Non-pigmented ciliary epithelial cell (primary cell): ENCODE measurements at regions not wholly inside any gene's neighbourhood (a gene's known extent, or its start where the extent isn't known, plus 50 kb on each side); places are given as distances from the start of the nearest gene placed in this dataset.
"Not testable (repeated sequence)": the region's sequence is repeated elsewhere in the genome, so short reads cannot be mapped to it uniquely, and the experiment has no call there.

Source experiments
- DNase-seq: peaks from one replicate; pipeline ENCODE4 v3.0.0-alpha.2; 2010; ENCODE audit warnings: low read depth

DNA sequence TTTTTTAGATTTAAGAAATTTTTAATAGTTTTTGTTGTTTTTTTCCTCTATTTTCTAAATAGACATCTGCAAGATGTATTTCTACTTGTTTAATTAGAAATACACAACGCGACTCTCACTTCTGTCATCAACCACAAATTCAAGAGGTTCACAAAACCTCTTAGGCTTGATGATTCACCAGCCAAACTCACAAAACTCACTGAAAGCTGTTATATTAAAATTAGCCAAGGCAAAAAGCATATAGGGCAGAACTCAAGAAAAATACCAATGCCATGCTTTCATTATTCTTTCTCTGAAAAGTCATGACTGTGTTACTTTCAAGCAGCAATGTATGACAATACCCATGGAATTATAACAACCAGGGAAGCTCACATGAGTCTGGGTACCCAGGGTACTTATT, 487.0 kb upstream of the RGS18 start:
- peak; percentile 9 for DNase-seq

DNA sequence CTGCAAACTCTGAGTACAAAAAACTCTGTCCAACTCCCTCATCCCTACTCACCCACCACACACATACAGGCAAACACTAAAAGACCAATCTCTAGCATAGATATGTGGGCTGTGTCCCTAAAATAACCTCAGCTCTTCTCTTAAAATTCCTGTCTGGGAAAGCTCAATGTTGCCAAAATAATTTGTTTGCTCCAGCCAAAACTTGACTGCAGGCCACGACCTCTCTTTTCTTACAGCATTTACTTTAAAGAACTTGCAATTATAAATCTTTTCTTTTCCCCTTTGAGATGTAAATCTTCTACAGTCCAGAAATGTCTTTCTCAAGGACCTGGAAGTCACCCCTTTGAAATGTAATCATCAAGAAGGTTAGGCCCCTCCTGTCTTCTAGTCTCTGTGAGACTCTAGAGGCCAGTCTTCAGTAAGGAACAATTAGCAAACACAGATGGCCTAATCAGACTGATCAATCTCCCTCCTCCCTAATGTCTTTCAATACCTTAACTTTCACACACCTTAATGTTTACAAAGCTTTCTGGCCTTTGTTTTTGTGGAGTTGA, 483.6 kb upstream of the RGS18 start:
- DNase-seq, result no peak

DNA sequence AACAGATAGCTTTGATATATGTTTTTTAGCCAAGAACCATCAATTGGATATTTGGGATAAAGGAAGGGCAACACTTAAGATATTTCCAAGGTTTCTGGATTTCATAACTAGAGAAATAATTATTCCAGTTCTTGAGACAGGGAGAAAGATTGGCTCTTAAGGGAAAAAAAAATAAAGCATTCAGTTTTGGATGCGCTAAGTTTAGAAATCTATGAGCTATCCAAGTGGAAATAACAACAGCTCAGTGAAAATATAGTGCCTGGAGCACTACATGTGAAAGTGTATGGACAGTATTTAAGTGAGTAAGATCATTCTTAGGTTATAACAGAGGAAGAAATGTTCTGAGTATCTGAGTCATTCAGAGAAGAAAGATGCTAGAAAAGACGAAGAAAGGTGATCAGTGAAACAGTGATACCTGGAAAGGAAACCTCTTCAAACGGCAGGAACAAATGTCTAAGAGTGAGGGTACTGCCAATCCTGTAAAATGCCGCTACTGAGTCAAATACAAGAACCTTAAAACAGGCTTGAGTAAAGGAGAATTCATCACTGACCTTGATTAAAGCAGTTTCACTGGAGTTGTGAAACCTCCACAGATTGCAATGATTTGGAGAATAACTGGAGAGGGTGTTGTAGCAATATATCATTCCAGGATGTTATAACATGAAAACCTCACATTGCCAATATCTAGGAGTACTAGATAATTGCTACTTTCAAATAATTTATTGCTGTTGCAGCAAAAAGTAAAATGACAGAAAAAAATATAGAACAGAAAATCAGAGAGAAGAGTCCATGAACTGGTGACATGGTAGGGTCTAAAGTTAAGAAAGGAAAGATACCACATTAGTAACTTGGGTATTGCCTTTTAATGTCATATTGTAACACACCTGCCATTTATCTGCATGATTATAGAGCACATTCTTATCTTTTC, 482.1 kb upstream of the RGS18 start:
- DNase-seq, result no peak

DNA sequence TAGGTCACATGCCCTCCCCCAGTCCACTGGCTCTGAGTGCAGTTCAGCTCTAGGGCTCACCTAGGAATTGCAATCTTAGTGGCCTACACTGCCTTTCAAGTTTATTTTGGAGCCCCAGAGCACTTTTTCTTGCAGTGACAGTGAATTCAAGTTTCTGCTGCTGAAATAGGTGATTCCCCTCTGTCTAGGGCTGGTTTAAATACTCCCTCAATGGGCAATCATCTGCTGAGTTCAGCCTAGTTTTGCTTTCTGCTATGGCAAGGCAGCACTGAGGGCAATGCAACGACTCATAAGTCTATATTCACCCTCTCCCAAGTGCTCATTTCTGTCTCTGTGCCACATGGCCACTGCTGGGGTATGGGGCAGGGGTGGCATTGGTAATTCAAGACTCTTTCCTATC, 472.6 kb upstream of the RGS18 start:
- DNase-seq, result no peak

DNA sequence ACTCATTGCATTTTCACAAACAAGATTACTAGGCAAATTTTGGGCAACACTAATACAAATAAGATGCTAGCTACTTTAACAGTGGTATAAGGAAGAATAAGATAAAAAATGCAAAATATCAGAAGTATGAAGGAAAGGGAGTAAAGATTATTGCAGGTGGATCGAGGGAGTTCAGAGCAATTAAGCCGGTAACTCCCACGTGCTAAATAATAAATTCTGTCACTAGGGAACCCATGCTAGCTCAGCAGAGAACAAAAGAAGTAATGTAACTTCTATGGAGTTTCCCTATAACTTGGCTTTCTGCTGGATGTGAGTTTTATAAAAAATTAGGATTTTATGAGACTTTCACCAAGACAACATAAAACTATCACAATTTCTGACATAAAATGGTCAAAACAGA, 470.5 kb upstream of the RGS18 start:
- DNase-seq, result no peak

DNA sequence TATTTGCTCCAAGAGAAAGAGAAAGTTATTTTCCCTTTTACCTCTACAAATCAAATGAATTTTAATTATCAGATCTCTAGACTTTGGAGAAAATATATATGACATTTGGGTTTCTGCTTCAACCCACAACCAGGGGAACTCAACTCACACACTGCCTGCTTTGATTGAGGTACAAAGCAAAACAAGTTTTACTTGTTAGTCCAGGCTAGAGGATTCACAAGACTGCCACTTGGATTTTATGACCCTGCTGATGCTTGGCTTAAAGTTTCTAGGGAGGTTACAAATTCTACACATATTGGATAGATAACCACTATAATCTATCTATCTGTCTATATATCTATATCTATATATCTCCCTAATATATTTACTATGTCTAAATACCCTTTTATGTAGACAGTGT, 467.3 kb upstream of the RGS18 start:
- no peak for DNase-seq

DNA sequence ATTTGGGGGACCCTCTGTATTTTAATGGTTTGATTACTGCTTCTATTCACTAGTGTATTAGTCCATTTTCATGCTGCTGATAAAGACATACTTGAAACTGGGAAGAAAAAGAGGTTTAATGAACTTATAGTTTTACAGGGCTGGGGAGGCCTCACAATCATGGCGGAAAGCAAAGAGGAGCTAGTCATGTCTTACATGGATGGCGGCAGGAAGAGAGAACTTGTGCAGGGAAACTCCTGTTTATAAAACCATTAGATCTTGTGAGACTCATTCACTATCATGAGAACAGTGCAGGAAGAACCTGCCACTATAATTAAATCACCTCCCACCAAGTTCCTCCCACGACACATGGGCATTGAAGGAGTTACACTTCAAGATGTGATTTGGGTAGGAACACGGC, 464.5 kb upstream of the RGS18 start:
- no peak for DNase-seq

DNA sequence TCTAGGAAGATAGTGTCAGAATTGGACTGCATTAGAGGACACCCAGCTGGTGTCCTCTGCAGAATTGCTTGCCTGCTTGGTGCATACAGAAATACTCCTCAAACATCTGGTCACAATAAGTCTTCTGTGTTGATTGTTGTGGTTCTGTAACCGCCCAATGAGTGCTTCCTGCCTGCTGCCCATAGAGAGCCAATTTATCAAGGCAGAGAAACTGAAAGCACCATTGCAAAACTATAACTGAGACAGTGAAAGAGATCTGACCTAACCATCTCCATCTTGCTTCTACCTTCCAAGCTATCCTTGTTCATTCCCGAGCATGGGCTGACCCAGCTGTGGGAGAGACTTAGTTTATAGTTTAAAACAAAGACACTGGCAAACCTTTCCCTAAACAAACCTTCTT, 462.4 kb upstream of the RGS18 start:
- DNase-seq, result no peak

DNA sequence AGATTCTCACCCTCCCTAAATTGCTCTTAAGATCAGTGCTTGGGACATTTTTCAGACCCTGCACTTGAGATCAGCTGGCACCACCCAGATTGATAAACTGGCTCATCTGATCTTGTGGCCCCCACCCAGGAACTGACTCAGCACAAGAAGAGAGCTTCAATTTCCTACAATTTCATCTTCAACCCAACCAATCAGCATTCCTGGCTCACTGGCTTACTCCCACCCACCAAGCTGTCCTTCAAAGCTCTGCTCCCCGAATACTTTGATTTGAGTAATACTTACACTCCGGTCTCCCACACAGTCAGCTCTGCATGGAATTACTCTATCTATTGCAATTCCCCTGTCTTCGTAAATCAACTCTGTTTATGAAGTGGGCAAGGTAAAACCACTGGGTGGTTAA, 461.9 kb upstream of the RGS18 start:
- no peak for DNase-seq

DNA sequence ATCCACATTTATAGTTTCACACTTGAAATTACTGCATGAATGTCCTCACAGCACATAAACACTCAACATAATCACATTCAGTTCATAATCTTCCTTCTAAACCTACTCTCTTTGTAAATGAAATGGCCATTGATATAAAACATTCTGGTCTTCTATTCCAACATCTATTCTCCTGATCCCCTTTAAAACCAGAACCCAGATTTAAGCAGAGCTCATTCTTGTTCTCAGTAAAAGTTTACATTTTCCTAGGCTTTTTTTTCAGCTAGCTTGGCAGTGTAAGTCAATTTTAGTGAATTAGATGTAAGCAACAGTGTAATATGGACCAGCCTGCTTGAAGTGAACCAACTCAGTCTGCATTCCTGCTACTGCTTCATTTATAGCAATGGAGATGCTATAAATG, 460.7 kb upstream of the RGS18 start:
- no peak for DNase-seq

DNA sequence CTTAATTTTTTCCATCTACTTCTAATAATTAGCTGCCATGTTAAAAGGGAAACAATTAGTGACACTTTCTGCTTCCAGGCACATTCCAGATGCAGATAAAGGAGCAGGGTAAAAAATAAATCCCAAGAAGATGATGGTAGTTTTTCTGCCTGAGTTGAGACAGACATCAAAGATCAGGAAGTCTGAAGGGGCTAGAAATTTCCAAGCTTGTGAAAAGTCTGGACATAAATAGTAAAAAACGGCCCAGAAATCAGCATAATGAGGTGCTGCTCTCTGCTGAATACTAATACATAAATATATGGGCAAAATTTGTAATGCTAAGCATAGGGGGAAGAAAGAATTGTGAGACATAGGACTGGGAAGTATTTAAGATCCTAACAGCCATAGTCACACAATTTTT, 460.0 kb upstream of the RGS18 start:
- DNase-seq, result no peak

DNA sequence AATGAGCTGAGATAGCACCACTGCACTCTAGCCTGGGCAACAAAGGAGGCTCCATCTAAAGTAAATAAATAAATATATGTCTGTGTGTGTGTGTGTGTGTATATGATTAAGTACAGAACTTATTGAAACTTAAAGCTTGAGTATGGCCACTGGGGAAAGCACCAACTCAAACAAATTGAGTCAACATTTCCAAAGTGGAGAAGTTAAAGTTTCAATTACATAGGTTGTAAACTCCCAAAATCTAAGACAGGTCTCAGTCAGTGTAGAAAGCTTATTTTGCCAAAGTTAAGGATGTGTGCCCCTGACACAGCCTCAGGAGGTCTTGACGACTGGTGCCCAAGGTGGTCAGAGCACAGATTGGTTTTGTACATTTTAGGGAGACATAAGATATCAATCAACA, 458.9 kb upstream of the RGS18 start:
- DNase-seq, result no peak

DNA sequence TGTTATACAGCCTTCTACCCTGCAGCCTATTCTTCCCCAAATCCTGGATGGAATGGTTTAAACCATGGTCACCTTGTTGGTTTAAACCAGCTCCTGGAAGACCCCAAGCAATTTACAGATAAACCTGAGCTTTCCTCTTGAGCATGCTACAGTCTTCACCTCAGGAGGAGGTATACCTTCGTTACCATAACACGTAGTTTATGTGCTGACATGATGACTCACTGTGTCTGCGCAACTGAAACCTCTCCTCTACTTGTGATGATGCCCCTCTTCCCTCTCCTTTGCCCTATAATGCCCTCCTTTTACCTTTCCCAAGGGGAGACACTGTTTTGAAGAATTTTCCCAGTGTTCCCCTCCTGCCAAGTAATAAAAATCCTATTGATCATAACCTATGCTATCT, 457.3 kb upstream of the RGS18 start:
- no peak for DNase-seq

DNA sequence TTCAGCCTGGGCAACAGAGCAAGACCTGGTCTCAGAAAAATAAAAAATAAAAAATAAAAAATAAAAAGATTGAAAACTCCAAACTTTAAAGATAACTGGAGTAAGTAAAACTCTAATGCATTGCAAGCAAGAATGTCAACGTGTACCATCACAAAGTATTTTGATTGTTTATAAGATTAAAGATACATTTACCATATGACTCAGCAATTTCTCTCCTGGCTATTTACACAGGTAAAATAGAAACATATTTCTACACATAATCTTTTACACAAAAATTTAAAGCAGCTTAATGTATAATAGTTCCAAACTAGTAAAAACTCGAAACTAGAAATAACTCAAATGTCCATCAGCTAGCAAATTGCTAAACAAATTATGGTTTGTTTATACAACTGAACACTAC, 456.1 kb upstream of the RGS18 start:
- no peak for DNase-seq

DNA sequence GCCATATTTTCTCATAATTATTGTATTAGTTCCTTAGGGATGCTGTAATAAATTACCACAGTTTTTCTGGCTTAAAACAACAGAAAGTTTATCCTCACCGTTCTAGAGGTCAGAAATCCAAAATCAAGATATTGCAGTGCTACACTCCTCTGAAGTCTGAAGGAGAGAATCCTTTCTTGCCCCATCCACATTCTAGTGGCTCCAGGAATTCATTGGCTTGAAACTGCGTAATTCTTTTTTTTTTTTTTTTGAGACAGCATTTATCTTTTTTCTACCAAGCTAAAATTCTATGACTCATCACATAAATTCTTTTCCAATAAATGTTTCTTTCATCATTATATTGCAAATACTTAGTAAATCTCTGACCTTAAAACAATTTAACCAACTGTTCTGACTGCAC, 451.0 kb upstream of the RGS18 start:
- DNase-seq, result no peak

DNA sequence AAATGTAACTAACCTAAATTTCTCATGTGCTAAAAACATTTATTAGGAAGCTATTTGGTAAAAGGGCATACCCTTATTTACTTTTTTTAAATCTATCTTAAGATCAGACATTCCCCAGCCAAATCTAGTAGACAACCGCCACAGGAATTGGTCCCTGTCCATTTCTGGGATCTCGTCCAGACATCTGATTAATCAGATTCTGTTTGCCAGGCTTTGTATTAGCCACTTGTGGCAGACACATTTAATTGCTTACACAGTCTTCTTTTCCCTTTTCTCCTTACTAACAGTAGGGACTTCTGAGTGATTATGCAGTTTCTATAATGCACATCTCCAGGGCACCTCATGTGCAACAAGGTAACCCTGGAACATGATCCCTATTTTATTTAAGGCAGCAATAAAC, 449.0 kb upstream of the RGS18 start:
- DNase-seq, result no peak

DNA sequence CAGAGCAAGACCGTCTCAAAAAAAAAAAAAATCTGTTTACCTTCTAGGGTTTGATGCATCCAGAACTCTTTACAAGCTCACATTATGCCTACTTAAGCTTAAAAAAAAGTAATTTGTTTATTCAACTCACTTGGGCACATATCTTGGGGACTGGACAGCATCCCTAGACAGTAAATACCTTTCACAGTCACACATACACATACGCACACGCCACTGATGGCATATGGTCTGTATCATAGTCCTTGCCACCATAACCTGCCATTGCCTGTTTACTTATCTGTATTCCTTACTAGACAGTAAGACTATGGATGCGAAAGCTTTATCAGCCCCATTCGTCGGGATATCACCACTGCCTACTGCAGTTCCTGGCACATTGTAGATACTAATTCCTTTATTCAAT, 446.3 kb upstream of the RGS18 start:
- no peak for DNase-seq

DNA sequence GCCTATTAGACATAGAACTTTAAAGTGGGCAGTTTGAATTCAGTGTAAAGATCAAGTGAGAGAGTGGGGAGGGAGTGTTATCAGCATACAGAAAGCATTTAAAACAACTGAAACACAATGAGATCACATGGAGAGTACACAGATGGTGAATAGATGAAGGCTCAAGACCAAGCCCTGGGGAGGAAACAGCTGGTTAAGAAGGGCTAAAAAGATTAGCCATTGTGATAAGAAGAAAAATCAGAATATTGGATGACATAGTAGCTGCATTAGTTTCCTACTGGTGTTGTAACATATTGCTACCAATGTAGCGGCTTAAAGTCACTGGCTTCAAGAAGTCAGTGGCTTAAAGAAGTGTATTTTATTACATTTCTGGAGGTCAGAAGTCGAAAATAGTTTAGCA, 443.4 kb upstream of the RGS18 start:
- DNase-seq, result no peak

DNA sequence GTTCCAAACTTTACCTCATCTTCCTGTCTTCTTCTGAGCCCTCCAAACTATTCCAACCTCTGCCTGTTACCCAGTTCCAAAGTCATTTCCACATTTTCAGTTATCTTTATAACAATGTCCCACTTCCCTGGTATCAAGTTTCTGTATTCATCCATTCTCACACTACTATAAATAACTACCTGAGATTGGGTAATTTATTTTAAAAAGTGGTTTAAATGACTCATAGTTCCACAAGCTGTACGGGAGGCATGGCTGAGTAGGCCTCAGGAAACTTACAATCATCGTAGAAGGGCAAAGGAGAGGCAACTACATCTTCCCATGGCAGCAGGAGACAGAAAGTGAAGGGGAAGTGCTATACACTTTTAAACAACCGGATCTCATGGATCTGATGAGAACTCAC, 428.5 kb upstream of the RGS18 start:
- DNase-seq, result no peak

DNA sequence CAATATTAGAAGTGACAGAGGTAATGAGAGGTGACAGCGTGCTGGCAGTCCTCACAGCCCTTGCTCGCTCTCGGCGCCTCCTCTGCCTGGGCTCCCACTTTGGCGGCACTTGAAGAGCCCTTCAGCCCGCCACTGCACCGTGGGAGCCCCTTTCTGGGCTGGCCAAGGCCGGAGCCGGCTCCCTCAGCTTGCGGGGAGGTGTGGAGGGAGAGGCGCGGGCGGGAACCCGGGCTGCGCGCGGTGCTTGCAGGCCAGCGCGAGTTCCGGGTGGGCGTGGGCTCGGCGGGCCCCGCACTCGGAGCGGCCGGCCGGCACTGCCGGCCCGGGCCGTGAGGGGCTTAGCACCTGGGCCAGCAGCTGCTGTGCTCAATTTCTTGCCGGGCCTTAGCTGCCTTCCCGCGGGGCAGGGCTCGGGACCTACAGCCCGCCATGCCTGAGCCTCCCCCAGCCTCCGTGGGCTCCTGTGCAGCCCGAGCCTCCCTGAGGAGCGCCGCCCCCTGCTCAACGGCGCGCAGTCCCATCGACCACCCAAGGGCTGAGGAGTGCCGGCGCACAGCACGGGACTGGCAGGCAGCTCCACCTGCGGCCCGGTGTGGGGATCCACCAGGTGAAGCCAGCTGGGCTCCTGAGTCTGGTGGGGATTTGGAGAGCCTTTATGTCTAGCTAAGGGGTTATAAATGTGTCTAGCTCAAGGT, 426.5 kb upstream of the RGS18 start:
- DNase-seq, result not testable (repeated sequence)

DNA sequence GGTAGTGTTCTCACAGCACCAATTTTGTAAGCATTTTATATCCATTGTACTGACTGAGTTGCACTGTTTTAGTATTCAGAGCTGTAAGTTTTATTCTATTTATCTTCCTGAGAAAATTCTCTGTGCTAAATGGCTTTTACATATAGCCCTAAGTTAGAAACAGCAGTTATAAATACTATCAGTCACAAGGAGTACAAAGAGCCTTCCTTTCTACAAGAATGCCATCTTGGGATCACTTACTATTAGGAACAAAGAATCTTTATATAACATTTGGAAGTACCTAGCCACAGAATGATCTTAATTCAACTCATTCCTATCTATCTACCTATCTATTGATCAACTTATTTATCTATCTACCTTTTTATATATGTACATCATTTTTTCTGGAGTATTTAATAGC, 423.9 kb upstream of the RGS18 start:
- DNase-seq, result no peak

DNA sequence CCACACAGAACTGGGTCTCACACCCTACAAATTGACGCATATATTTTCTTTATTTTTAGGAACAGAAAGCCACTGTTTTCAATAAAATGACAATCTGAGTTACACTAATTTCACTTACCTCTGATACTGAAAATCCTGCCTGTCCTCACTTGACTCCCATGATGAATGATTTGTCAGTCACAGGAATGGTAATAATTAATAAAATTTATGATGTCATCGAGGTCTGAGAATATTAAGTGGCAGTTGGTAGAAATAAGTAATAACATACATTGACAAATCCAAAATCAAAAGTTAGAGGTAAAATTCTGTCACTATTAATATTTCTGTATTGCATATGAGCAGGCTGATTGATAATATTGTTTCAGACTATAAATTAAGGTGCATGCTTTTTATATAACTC, 418.7 kb upstream of the RGS18 start:
- DNase-seq, result no peak

DNA sequence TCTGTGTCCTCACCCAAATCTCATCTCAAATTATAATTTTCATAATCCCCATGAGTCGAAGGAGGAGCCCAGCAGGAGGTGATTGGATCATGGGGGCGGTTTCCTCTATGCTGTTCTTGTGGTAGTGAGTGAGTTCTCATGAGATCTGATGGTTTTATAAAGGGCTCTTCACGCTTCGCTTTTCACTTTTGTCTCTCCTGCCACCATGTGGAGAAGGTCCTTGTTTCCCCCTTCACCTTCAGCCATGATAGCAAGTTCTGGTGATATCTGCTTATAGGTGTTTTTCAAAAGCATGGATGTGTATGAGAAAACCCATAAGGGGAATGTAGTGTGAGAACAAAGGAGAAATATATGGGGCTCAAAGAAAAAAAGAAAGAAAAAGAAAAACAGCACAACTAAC, 405.9 kb upstream of the RGS18 start:
- DNase-seq, result no peak
